Endothelial cell of umbilical vein (primary cell): ENCODE measurements at regions not wholly inside any gene's neighbourhood (a gene's known extent, or its start where the extent isn't known, plus 50 kb on each side); places are given as distances from the start of the nearest gene placed in this dataset.

ENCODE experiments used
- BruUV-seq: library from RNA; stranded (reverse); fragments of 400-500 nt; replicated peaks from 2 replicates; lab custom pipeline; 2021; lab: Mats Ljungman, UMichigan
- CTCF ChIA-PET: fragments of 300-600, 350-600 bp; sonication (Branson Sonifier 250); formaldehyde crosslinking; loops from one replicate; lab custom pipeline; 2021; ENCODE audit warnings: antibody characterized with exemption, inconsistent platforms; lab: Charles Lee
- POLR2A ChIA-PET: fragments of 300-600, 350-600 bp; sonication (Branson Sonifier 250); formaldehyde crosslinking; loops from one replicate; lab custom pipeline; 2021; ENCODE audit warnings: antibody characterized with exemption, inconsistent platforms; lab: Charles Lee
- DNase-seq: peaks from one replicate; pipeline ENCODE4 v3.0.0-alpha.2; 2011; ENCODE audit warnings: low read depth, low spot score
- FAIRE-seq: peaks from 2 replicates; lab custom pipeline; 2011; peaks lifted over from hg19 to GRCh38; lab: Jason Lieb, UNC
- H2AFZ ChIP-seq: 2 replicates; pipeline ENCODE4 v1.6.0; 2012; ENCODE audit warnings: low read depth, low read length, control low read depth, inconsistent platforms
- H3K27ac ChIP-seq: 2 replicates; pipeline ENCODE4 v1.5.1; 2011; ENCODE audit warnings: low read depth, mild to moderate bottlenecking, control low read depth, low read length, moderate library complexity; ENCODE audit not compliant: insufficient read depth
- H3K27me3 ChIP-seq, 2 experiments: 2 replicates each; pipeline versions ENCODE4 v1.6.0 to v1.6.1; 2011; ENCODE audit warnings: low read length in 2 of 2, mixed read lengths in 1 of 2; ENCODE audit not compliant: control insufficient read depth in 2 of 2, insufficient read depth in 2 of 2
- H3K36me3 ChIP-seq, 2 experiments: 2 replicates in 1 of 2; 3 replicates in 1 of 2; pipeline ENCODE4 v1.5.1; 2011; ENCODE audit warnings: low read length in 2 of 2, mild to moderate bottlenecking in 1 of 2, moderate library complexity in 1 of 2; ENCODE audit not compliant: control insufficient read depth in 2 of 2, insufficient read depth in 2 of 2; ENCODE audit errors: extremely low read depth in 1 of 2
- H3K4me1 ChIP-seq: 3 replicates; pipeline ENCODE4 v1.5.1; 2011; ENCODE audit warnings: mild to moderate bottlenecking, low read length; ENCODE audit not compliant: control insufficient read depth, insufficient read depth; ENCODE audit errors: extremely low read depth
- H3K4me2 ChIP-seq: 2 replicates; pipeline ENCODE4 v1.6.1; 2011; ENCODE audit warnings: low read length, control low read depth, mixed read lengths; ENCODE audit not compliant: insufficient read depth
- H3K4me3 ChIP-seq, 3 experiments: fragments of 200-600 bp in 1 of 3; sonication (generic), shearing (Covaris generic) in 1 of 3; replicated peaks in 1 of 3; 2 replicates each; pipeline ENCODE4 v1.5.1; 2011 to 2016; ENCODE audit warnings: control low read depth in 3 of 3, low read length in 3 of 3, mild to moderate bottlenecking in 2 of 3, inconsistent platforms in 1 of 3, low read depth in 1 of 3, moderate library complexity in 1 of 3; ENCODE audit not compliant: insufficient read depth in 1 of 3
- H3K79me2 ChIP-seq: 2 replicates; pipeline ENCODE4 v1.6.0; 2012; ENCODE audit warnings: low read length, inconsistent platforms; ENCODE audit not compliant: control insufficient read depth, insufficient read depth
- H3K9ac ChIP-seq: replicated peaks from 2 replicates; pipeline ENCODE3; 2011; ENCODE audit warnings: low read length, control low read depth; ENCODE audit not compliant: insufficient read depth; ENCODE audit errors: extremely low read depth
- H3K9me1 ChIP-seq: replicated peaks from 3 replicates; pipeline ENCODE4 v1.6.0; 2011; ENCODE audit warnings: mild to moderate bottlenecking, low read length; ENCODE audit not compliant: control insufficient read depth, insufficient read depth; ENCODE audit errors: extremely low read depth
- H3K9me3 ChIP-seq: replicated peaks from 2 replicates; pipeline ENCODE4 v1.5.1; 2012; ENCODE audit warnings: low read length, inconsistent platforms; ENCODE audit not compliant: control insufficient read depth, insufficient read depth
- H4K20me1 ChIP-seq: replicated peaks from 2 replicates; pipeline ENCODE3; 2011; ENCODE audit warnings: mild to moderate bottlenecking, low read length; ENCODE audit not compliant: control insufficient read depth, insufficient read depth; ENCODE audit errors: extremely low read depth
- CTCF ChIP-seq, 2 donors: IDR thresholded peaks; 1 replicate in 1 of 2; 2 replicates in 1 of 2; pipeline ENCODE4 v1.5.1; 2011; ENCODE audit warnings: low read length in 2 of 2, mild to moderate bottlenecking in 2 of 2, moderate library complexity in 2 of 2, control low read depth in 1 of 2, inconsistent platforms in 1 of 2, low read depth in 1 of 2; ENCODE audit not compliant: insufficient read depth in 1 of 2; ENCODE audit errors: extremely low read depth in 1 of 2
- EZH2 ChIP-seq: IDR thresholded peaks from 2 replicates; pipeline ENCODE4 v1.6.1; 2012; ENCODE audit warnings: borderline replicate concordance, low read depth, mild to moderate bottlenecking, moderate library complexity, low read length, inconsistent platforms; ENCODE audit not compliant: severe bottlenecking
- FOS ChIP-seq: IDR thresholded peaks from 2 replicates; pipeline ENCODE4 v1.6.1; 2011; ENCODE audit warnings: mild to moderate bottlenecking, low read length, moderate library complexity, borderline replicate concordance; ENCODE audit not compliant: insufficient read depth
- GATA2 ChIP-seq: IDR thresholded peaks from 2 replicates; pipeline ENCODE4 v1.7.0; 2011; ENCODE audit warnings: low read depth, mild to moderate bottlenecking, moderate library complexity, mixed read lengths, low read length; ENCODE audit not compliant: insufficient read length, insufficient read depth
- JUN ChIP-seq: IDR thresholded peaks from 2 replicates; pipeline ENCODE4 v1.6.1; 2011; ENCODE audit warnings: borderline replicate concordance, low read depth; ENCODE audit not compliant: insufficient read length, insufficient read depth
- MYC ChIP-seq: IDR thresholded peaks from one replicate; pipeline ENCODE4 v1.6.1; 2011; ENCODE audit warnings: mild to moderate bottlenecking, low read depth, low read length
- POLR2A ChIP-seq: IDR thresholded peaks from 2 replicates; pipeline ENCODE4 v1.6.1; 2012; ENCODE audit warnings: low read depth, mild to moderate bottlenecking, control low read depth, low read length
- POLR2AphosphoS5 ChIP-seq: IDR thresholded peaks from 2 replicates; pipeline ENCODE4 v1.6.1; 2012; ENCODE audit warnings: low read depth, mild to moderate bottlenecking, control low read depth, low read length, moderate library complexity; ENCODE audit not compliant: insufficient read depth
- dilution Hi-C: fragments of 300-500 bp; cut with MboI; formaldehyde crosslinking; loops from one replicate; pipeline ENCODE4 v1.15.0; 2019; ENCODE audit warnings: low sequenced_read_pairs; ENCODE audit not compliant: extremely low pct_ligation_motif_present
- intact Hi-C: fragments of 100-400 bp; cut with micrococcal nuclease; formaldehyde crosslinking; loops from one replicate; pipeline ENCODE4 v1.10.0; 2022
- TF ChIP-seq, protein P1 (sequence below): IDR thresholded peaks from 2 replicates; pipeline ENCODE4 v1.6.1; 2011; ENCODE audit not compliant: insufficient read depth, insufficient read length

GRCh38 chr11:23687991-23688390 lies 808.9 kb upstream of the LUZP2 start:
- H3K4me1 ChIP-seq: peaks cover 5% of the 10 kb centered on the region
- FAIRE-seq: no peak
- dilution Hi-C loops: no loop called here
- intact Hi-C loops: no loop called here
- CTCF ChIA-PET: no interaction called here
- no peaks in the 10 kb centered on the region for H3K9me1 ChIP-seq
- no peaks in the 10 kb centered on the region for H3K27me3 ChIP-seq
- no peaks in the 10 kb centered on the region for H4K20me1 ChIP-seq
- TF ChIP-seq EZH2: no peak
- TF ChIP-seq POLR2A: no peak
- TF ChIP-seq, protein P1, sequence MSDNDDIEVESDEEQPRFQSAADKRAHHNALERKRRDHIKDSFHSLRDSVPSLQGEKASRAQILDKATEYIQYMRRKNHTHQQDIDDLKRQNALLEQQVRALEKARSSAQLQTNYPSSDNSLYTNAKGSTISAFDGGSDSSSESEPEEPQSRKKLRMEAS: no peak
- no peak for TF ChIP-seq GATA2
- TF ChIP-seq JUN: no peak
- no peak for TF ChIP-seq POLR2AphosphoS5
- no peak for TF ChIP-seq CTCF (IDR thresholded peaks at IDR 0.05; ENCODE audit: extremely low read depth in 1 of 2, insufficient read depth in 1 of 2, low read depth in 1 of 2, low read length in 2 of 2)
- no peak for TF ChIP-seq FOS
- TF ChIP-seq MYC: no peak
- BruUV-seq: no TSS peak
- no peak overlapping the region for H3K9ac ChIP-seq
- H3K9me3 ChIP-seq: no peaks in the 10 kb centered on the region
- no peak overlapping the region for H3K27ac ChIP-seq
- H3K36me3 ChIP-seq: no peaks in the 10 kb centered on the region
- DNase-seq: no peak
- no peak overlapping the region for H3K4me3 ChIP-seq
- H3K4me2 ChIP-seq: no peak overlapping the region
- POLR2A ChIA-PET: no interaction called here
- no peaks in the 10 kb centered on the region for H3K79me2 ChIP-seq
- no peak overlapping the region for H2AFZ ChIP-seq
